ENCODE measurements at regions not wholly inside any gene's neighbourhood (a gene's known extent, or its start where the extent isn't known, plus 50 kb on each side); places are given as distances from the start of the nearest gene placed in this dataset.

GRCh38 chr19:31834070-31834469 is 484.8 kb upstream of the TSHZ3 start:
- peaks cover 6% of the 10 kb centered on the region for H3K4me1 ChIP-seq
- TF ChIP-seq CTCF (IDR thresholded peaks at IDR 0.05), result no peak
- no peak for TF ChIP-seq POLR2A (IDR thresholded peaks at IDR 0.05)
- H3K27me3 ChIP-seq, result no peaks in the 10 kb centered on the region
- DNase-seq, result no peak
- H3K27ac ChIP-seq, result no peak overlapping the region
- intact Hi-C loops (cut with DNase I; ENCODE audit: low total_unique reads), result no loop called here
- H3K4me3 ChIP-seq, result no peak overlapping the region
- no peaks in the 10 kb centered on the region for H3K36me3 ChIP-seq (ENCODE audit: low read depth, missing control alignments)
- H3K9me3 ChIP-seq, result no peaks in the 10 kb centered on the region

- WGBS, 2 donors, result 23 to 25% methylated on average over 11 of the region's 11 CpGs
- TF ChIP-seq CTCF (IDR thresholded peaks at IDR 0.05) (no peak), POLR2A (IDR thresholded peaks at IDR 0.05) (no peak)
- intact Hi-C loops (cut with DNase I; ENCODE audit: low total_unique reads), result no loop called here
- Histone ChIP-seq H3K9me3 (no peaks in the 10 kb centered on the region), H3K36me3 (ENCODE audit: low read depth, missing control alignments) (no peaks in the 10 kb centered on the region), H3K27me3 (no peaks in the 10 kb centered on the region), H3K4me3 (no peak overlapping the region), H3K27ac (peak overlapping the region in 1 of 2 donors; percentile 0), H3K4me1 (peaks cover 6% of the 10 kb centered on the region)
- peak; percentile 47 for DNase-seq
These were observed 489.1 kb upstream of the TSHZ3 start for GRCh38 chr19:31838163-31838815.

GRCh38 chr19:31840371-31840770 is 491.1 kb upstream of the TSHZ3 start:
- no peak for DNase-seq
- 78% methylated on average over 2 of the region's 2 CpGs for WGBS, 2 donors
- Histone ChIP-seq H3K4me1 (peaks cover 6% of the 10 kb centered on the region), H3K27me3 (no peaks in the 10 kb centered on the region), H3K27ac (no peak overlapping the region), H3K9me3 (no peaks in the 10 kb centered on the region), H3K4me3 (no peak overlapping the region), H3K36me3 (ENCODE audit: low read depth, missing control alignments) (no peaks in the 10 kb centered on the region)
- intact Hi-C loops (cut with DNase I; ENCODE audit: low total_unique reads), result no loop called here
- TF ChIP-seq POLR2A (IDR thresholded peaks at IDR 0.05), result no peak
- TF ChIP-seq CTCF (IDR thresholded peaks at IDR 0.05), result no peak

GRCh38 chr19:31841755-31842154 is 492.5 kb upstream of the TSHZ3 start:
- WGBS, 2 donors, result 94 to 100% methylated on average over 1 of the region's 1 CpG
- no peaks in the 10 kb centered on the region for H3K9me3 ChIP-seq
- intact Hi-C loops (cut with DNase I; ENCODE audit: low total_unique reads), result no loop called here
- DNase-seq, result no peak
- no peak overlapping the region for H3K4me3 ChIP-seq
- TF ChIP-seq POLR2A (IDR thresholded peaks at IDR 0.05), result no peak
- TF ChIP-seq CTCF (IDR thresholded peaks at IDR 0.05), result no peak
- H3K27me3 ChIP-seq, result no peaks in the 10 kb centered on the region
- H3K4me1 ChIP-seq, result peaks cover 6% of the 10 kb centered on the region
- no peak overlapping the region for H3K27ac ChIP-seq
- no peaks in the 10 kb centered on the region for H3K36me3 ChIP-seq (ENCODE audit: low read depth, missing control alignments)

- H3K27me3 ChIP-seq, result no peaks in the 10 kb centered on the region
- no peak for DNase-seq
- no peaks in the 10 kb centered on the region for H3K9me3 ChIP-seq
- no peak for TF ChIP-seq CTCF (IDR thresholded peaks at IDR 0.05)
- no peak overlapping the region for H3K27ac ChIP-seq
- no peaks in the 10 kb centered on the region for H3K4me1 ChIP-seq
- WGBS, 2 donors, result 78 to 82% methylated on average over 3 of the region's 3 CpGs
- H3K4me3 ChIP-seq, result no peak overlapping the region
- no peaks in the 10 kb centered on the region for H3K36me3 ChIP-seq (ENCODE audit: low read depth, missing control alignments)
- intact Hi-C loops (cut with DNase I; ENCODE audit: low total_unique reads), result no loop called here
These were observed 482.3 kb upstream of the ZNF507 start for GRCh38 chr19:31863122-31863521.
